ENCODE measurements at regions not wholly inside any gene's neighbourhood (a gene's known extent, or its start where the extent isn't known, plus 50 kb on each side); places are given as distances from the start of the nearest gene placed in this dataset.

GRCh38 chr18:79626905-79627749 lies 52.5 kb upstream of the CTDP1 start:
- DNase-seq (ENCODE audit: low spot score), result no peak

GRCh38 chr18:79627750-79628294 lies 51.8 kb upstream of the CTDP1 start:
- no peak for DNase-seq (ENCODE audit: low spot score)

GRCh38 chr18:79628416-79629248 lies 51.0 kb upstream of the CTDP1 start:
- no peak for DNase-seq (ENCODE audit: low spot score)

- DNase-seq (ENCODE audit: low spot score), result no peak
These were observed 50.4 kb upstream of the CTDP1 start for GRCh38 chr18:79629249-79629558.

- no peak for DNase-seq (ENCODE audit: low spot score)
These were observed 50.0 kb upstream of the CTDP1 start for GRCh38 chr18:79629606-79630005.

All from HT-29 (cell line).